Fibroblast of skin of scalp (primary cell): ENCODE measurements at regions not wholly inside any gene's neighbourhood (a gene's known extent, or its start where the extent isn't known, plus 50 kb on each side); places are given as distances from the start of the nearest gene placed in this dataset.

Experiments used
- DNase-seq: peaks from one replicate; pipeline ENCODE4 v3.0.0-alpha.2; 2013

DNA sequence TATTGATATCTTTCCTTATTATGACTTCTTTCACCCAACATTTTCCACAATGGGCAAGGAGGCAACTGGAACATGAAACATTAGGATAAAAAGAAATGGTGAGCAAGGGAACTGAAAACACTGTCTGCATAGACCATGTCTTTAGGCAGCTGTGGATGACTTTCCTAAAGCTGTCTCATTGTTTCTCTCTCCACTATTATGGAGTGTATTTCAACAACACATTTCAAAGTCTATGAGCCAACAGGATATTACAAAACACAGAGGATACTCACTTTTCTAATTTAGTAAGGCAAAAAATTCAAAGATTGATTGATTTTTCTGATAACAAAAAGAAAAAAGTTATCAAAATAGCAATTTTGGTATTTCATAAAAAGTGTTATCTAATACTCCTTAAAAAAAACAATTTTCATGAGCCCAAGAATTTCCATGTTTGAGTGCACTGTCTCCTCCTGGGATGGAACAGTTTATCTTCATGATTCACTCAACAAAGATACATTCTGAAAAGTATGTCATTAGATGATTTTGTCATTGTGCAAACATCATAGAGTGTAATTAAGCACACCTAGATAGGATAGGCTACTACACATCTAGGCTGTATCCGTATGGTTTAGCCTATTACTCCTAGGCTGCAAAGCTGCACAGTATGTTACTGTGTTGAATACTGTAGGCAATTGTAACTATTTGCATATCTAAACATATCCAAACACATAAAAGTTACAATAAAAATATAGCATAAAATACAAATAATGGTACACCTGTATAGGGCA, 1568.4 kb downstream of the SLITRK5 start:
- DNase-seq: no peak

DNA sequence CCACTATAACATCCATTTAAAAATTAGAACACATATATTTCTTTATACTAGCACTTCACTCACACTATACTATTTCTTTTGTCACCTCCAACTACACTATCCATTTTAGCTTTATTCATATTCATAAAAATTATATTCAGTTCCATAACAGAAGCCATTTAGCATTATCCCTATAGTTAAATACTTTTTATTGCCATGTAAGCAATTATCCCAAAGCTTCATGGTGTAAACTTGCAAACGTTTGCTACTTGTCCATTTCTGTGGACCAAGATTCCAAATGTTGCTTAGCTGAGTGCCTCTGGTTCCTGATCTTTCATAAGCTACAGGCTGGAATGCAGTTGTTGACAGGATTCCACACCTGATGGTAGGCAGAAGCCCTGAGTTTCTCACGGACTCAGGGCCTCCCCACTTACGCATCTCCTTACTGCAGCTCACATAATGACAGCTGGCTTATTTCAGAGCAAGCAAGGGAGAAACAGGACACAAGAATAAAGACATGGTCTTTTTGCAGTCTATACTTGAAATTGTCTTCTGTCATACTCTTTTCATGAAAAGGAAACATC, 1584.8 kb downstream of the SLITRK5 start:
- DNase-seq: no peak

DNA sequence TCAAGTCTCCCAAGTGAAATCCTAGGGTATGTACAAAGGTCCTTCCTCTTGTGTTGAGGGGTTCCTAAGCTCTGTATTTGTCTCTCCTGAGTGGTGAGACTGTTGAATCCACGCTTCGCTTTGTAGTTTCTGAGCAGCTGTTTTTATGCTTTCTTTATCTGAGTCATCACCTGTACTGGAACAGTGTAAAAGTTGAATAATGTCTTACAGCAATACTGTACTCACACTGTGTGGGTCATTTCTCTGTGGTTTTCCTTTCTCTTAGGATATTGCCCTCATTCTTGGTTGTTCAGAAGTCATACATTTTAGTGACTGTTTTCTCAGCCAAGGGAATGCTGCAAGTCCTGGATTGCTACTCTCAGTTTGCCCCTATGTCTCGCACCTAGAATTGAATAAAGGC, 1596.6 kb downstream of the SLITRK5 start:
- no peak for DNase-seq

DNA sequence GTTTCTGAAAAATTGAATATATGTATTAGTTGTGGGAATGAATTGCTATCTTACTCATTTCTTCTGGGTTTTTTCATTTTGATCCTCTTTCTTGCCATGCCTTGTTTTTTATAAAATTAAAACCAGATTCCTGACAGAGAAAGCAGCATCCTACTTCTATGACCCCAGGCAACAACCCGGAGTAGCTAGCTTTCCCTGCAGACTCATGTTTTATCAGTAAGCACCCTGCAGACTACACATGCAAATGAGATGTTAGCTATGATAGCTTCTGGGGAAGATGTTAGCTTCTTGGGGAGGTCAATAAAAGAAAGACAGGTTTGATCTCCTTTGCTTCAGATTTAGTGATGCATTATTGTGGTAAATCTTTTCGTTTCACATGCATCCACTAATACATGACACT, 1598.6 kb downstream of the SLITRK5 start:
- DNase-seq: no peak

DNA sequence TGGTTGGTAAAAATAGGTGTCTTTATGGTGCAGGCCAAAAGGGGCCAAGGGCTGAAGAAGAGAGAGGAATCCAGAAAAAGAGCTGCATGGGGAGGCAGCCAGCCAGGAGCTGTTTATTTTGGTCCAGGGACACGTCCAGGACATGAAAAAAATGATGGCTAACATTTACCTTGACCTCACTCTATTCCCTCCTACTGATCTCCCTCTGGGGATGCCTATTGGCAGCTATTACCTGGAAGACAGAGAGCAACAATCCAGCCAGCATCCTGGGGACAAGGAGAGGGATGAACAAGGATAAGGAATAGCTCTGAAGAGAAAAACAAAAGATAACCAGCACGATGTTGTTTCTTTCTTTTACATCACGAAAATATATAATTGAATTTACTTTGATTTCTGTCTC, 1599.6 kb downstream of the SLITRK5 start:
- no peak for DNase-seq

DNA sequence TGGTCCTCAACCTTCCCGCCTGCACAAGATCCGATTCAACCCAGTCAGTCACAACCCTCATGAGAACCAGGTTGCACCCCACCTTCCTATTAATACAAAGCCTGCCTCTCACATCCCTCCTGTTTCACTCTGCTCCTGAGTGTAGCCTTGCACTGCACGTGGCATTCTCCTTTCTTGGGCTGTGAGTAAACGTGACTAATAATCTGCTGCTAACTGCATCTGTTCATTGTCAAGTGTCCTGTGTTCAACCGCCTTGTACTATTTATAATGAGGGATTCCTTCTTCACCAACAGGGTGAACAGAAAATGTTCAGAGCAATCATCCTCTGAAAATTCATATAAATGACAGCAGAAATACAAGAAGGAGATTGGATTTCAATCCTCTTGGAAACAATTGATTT, 1608.2 kb downstream of the SLITRK5 start:
- DNase-seq: no peak

GRCh38 chr13:89281331-89281730, 1610.2 kb downstream of the SLITRK5 start:
- DNase-seq: no peak

GRCh38 chr13:89282241-89282640, 1611.1 kb downstream of the SLITRK5 start:
- DNase-seq: no peak

DNA sequence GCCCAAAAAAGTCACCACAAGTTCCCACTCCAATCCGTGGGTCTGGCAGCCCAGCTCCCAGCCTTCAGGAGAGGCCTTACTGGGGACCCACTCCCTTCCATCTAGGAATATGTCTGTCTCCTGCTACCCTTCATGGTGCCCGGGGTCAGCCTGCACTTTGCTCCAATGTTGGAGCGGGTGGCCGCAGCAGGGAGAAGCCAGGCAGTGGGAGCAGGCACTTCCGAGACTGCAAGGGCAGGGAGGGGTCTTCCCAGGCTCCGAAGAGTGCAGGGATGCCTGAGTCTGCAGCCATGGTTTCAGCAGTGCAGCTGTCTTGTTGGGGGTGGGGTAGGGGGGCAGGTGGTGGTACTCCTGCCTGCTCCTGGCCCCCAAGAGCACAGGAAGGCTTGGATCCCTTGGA, 1616.2 kb downstream of the SLITRK5 start:
- no peak for DNase-seq

DNA sequence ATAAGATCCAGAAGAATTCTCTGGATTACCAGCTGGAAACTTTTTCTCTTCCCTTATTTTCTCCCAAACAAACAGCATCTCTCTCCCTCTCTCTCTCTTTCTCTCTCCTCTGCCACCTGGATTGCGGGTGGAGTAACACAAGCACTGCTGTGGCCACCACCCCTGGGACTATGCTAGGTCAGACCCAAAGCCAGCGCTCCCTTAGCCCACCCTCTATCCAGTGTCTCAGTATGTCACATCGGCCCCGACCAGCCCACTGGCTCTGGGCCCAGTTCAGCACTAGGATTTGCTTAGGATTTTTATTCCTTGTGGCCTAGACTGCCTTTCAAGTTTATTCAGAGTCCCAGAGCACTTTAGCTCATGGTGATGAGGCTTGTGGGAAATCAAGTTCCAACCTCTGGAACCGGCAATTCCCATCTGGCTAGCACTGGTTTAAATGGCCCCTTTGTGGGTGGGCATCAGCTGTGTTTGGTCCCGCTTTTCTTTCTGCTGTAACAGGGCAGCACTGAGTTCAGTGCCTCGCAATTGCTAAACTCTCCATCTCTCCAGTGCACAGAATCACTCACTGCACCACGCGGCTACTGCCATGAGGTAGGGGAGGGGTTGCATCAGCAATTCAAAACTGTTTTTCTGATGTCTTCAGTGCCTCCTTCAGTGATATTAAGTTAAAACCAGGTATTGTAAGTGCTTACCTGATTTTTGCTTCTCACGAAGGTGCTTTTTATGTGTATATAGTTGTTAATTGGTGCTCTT, 1623.1 kb downstream of the SLITRK5 start:
- no peak for DNase-seq

- DNase-seq: no peak
Measured at GRCh38 chr13:89307278-89307677, 1636.1 kb downstream of the SLITRK5 start.

GRCh38 chr13:89310943-89311672, 1639.9 kb downstream of the SLITRK5 start:
- DNase-seq: no peak

DNA sequence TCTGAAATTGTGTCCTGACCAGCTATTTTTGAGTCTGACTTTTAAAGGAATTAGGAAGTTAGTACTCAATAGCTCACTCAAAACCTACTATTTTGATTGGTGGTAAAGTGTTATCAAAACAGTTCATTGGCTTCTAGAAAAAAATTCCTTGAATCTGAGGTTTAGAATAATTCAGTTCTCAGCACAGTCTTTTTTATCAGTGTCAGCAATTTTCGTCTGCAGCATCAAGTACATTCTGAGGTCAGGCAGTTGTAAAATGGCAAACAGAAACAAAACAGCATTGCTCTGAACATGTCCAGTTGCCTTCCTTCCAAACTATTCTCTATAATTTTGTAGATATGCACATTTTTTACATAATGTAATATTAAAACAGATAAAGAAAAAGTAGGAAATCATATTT, 1644.1 kb downstream of the SLITRK5 start:
- no peak for DNase-seq

DNA sequence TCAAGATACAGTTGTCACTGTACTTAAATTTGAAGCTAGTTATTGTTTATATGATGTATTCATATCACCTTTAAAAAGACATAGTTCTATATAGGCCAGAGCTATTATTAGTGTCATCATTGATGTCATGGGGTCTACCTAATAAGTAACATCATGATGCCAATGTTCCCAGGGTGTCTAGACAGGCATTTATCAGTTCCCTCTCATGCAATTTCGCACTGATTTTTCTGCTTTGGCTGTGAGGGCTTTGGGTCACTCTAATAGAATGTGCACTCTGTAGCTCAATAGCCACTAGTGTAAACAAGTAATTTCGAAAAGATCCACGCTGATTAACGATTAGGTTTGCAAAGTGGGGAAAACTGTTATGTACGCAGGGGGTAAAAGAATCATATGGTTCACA, 1651.3 kb downstream of the SLITRK5 start:
- no peak for DNase-seq

GRCh38 chr13:89324582-89324981, 1653.4 kb downstream of the SLITRK5 start:
- no peak for DNase-seq

DNA sequence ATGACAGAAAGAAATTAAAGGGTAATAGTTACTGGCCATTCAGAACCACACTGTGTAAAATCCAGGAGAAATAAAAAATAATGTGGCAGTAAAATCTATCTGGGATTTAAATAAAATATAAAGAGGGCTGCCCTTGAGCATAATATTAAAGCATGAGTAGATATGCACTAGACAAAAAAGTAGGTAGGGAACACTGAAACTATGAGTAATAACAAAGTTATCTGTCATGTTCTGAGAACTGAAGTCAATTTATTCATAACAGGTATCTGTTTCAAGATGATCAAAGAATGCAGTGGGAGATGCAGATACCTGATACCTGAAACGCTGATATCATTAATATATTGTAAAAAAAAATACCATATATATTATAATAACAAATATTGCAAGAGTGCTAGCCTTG, 1672.0 kb downstream of the SLITRK5 start:
- DNase-seq: no peak

DNA sequence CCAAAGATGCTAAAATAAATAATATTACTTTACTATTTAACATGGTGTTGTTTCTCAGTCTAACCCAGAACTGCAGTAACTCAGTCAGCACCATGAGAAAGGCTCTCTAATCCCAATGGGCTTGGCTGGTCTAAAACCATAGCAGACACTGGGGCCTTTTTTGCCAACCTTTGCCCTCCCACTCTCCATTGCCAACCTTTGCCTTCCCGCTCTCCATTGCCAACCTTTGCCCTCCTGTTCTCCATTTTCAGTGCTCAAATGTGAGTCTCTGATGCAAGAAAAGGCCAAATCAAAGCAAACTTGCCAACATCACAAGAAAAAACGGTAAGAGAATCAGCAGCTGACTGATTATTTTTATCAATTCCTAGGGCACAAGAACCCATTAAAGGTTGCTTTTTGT, 1681.2 kb downstream of the SLITRK5 start:
- DNase-seq: no peak

- DNase-seq: no peak
Measured at GRCh38 chr13:89361909-89362308, 1690.7 kb downstream of the SLITRK5 start.

DNA sequence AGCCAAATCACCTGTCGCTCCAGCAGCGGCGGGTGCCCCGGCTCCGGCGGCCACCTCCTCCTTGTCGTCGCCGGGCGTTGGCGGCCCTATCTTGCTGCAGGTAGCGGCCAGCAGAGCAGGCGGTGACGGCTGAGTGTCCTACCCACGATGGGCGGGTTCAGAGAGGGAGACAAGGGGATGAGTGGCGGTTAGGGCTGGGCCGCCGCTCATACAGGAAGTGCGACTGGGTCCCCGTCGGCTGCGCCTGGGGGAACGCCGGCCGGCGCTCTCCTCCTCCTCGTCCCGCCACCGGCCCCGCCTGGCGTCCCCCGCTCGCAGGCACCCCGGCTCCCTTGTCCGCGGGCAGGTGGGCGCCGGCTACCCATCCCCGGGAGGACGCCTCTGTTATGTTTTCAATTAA, 1692.0 kb downstream of the SLITRK5 start:
- no peak for DNase-seq

DNA sequence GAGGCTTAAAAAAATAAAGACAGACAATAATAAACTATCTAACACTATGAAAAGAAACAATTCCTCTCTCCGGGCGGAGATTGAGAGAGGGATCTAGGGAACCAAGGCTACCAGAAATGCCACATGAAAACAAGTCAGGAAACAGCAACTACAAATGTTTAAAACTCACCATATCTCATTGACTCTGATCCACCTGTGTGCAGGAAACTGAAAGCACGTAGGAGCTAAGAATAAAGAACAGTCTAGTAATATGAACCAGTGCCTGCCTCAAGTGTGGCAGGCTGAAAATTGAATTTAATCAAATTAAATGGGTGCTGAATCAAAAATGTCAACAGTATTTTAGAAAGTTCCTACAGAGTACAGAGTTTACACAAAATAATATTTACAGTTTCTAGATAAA, 1701.0 kb downstream of the SLITRK5 start:
- no peak for DNase-seq

GRCh38 chr13:89375839-89376238, 1704.7 kb downstream of the SLITRK5 start:
- peak; percentile 64 for DNase-seq

GRCh38 chr13:89380101-89380500, 1708.9 kb downstream of the SLITRK5 start:
- no peak for DNase-seq

DNA sequence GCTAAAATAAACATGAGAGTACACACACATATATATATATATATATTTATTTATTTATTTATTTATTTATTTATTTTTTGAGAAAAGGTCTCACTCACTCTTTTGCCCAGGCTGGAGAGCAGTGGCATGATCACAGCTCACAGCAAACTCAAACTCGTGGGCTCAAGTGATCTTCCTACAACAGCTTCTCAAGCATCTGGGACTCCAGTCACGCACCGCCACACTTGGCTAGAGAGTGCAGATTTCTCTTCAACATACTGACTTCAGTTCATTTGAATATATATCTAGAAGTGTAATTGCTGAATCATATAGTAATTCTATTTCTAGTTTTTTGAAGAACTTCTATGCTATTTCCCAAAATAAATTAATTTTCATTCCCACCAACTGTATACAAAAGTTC, 1711.8 kb downstream of the SLITRK5 start:
- DNase-seq: no peak
